T-helper 2 cell treated with Interferon-gamma antibody and Interleukin-4, amounts not matched to agents 5 μg/mL and 100 μg/mL, for 36 hours (primary cell): ENCODE measurements at regions not wholly inside any gene's neighbourhood (a gene's known extent, or its start where the extent isn't known, plus 50 kb on each side); places are given as distances from the start of the nearest gene placed in this dataset.

Source experiments
- DNase-seq: peaks from one replicate; pipeline ENCODE4 v3.0.0; 2021; ENCODE audit warnings: low spot score
- H3K27ac Mint-ChIP-seq: one replicate; pipeline ENCODE4 v1.8.0; 2021; ENCODE audit warnings: mild to moderate bottlenecking, mixed read lengths
- H3K27me3 Mint-ChIP-seq: one replicate; pipeline ENCODE4 v1.8.0; 2021; ENCODE audit warnings: low read depth, mixed read lengths
- H3K36me3 Mint-ChIP-seq: one replicate; pipeline ENCODE4 v1.8.0; 2021; ENCODE audit warnings: low read depth, mixed read lengths
- H3K4me1 Mint-ChIP-seq: one replicate; pipeline ENCODE4 v1.8.0; 2021; ENCODE audit warnings: low read depth, mixed read lengths
- H3K4me3 Mint-ChIP-seq: one replicate; pipeline ENCODE4 v1.8.0; 2022; ENCODE audit warnings: mild to moderate bottlenecking, moderate library complexity, mixed read lengths
- H3K9me3 Mint-ChIP-seq: one replicate; pipeline ENCODE4 v1.8.0; 2021; ENCODE audit warnings: mixed read lengths

DNA sequence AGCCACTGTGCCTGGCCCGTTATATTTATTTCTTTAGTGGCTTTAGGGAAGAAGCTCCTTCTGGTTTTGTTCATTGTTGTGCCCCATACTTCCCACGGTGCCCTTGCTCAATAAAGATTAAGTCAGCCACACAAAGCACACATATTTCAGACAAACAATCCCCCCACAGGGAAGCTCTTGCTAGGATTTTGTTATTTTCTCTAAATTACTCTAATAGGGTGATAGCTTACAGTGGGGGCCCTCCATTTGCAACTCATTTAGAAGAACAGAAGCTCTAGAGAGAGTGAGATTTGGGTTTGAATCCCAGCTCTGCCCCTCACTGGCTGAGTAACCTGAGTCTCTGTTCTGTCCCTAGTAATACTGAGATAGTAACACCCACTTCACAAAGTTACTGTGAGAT lies 499.9 kb downstream of the GRIN2A start:
- Mint-ChIP-seq H3K4me3 (no peak overlapping the region), H3K27ac (no peak overlapping the region), H3K27me3 (no peaks in the 10 kb centered on the region), H3K4me1 (no peaks in the 10 kb centered on the region), H3K9me3 (peaks cover 20% of the 10 kb centered on the region), H3K36me3 (no peaks in the 10 kb centered on the region)
- no peak for DNase-seq

DNA sequence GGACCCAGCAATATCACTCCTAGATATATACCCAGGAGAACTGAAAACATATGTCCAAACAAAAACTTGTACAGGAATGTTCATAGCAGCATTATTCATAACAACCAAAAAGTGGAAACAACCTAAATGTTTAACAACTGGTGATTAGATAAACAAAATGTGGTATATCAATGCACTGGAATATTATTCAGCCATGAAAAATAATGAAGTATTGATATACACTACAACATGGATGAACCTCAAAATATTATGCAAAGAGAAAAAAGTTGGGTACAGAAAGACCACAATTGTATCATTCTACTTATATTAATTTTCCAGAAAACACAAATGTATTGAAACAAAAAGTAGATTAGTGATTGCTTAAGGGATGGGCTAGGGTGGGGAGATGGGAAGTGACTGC lies 498.6 kb downstream of the GRIN2A start:
- no peaks in the 10 kb centered on the region for H3K27me3 Mint-ChIP-seq
- no peak overlapping the region for H3K27ac Mint-ChIP-seq
- H3K9me3 Mint-ChIP-seq = peaks cover 21% of the 10 kb centered on the region
- DNase-seq = no peak
- H3K4me3 Mint-ChIP-seq = no peak overlapping the region
- H3K36me3 Mint-ChIP-seq = no peaks in the 10 kb centered on the region
- H3K4me1 Mint-ChIP-seq = no peaks in the 10 kb centered on the region

DNA sequence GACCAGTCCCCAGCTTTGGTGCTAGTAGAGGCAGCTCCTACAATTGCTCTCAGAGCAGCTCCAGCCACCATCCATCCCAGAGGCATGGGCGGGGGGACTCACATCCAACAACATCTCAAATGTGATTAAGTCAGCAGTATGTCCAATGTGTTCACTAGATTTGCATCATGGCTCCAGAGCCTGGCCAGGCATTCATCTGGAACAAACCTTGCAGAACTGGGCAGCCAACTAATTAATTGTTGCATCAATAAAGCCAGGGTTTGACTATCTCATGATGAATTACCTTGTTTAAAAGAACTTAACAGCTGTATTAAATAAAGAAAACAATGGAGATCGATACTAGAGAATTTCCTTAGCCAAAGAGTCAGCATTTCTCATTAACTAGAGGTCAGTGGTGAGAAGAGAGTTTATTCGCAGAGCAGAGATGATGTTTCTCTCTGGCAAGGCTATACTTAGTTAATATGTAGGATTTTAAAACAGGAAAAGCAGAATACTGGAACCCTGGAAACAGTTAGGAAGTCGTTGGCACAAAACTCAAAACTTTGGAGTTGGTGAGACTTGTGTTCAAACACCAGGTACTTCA lies 494.4 kb downstream of the GRIN2A start:
- Mint-ChIP-seq H3K4me1 (no peaks in the 10 kb centered on the region), H3K4me3 (no peak overlapping the region), H3K27ac (no peak overlapping the region), H3K27me3 (no peaks in the 10 kb centered on the region), H3K36me3 (no peaks in the 10 kb centered on the region), H3K9me3 (peaks cover 14% of the 10 kb centered on the region)
- no peak for DNase-seq

DNA sequence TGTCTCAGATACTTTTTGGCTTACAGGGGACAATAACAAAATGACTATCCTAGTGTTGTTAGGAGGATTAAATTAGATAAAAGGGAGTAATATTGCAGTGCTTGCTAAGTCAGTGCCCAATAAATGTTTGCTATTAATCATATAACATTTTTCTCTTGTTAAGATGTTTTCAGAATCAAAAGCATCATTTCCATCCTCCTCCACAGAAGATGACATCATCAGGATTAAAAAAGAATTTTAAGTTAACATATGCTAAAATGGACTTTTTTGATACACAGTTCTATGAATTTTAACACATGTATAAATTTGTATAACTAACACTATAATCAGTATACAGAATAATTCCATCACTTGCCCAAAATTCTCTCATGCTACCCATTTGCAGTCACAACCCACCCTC lies 492.6 kb downstream of the GRIN2A start:
- H3K4me1 Mint-ChIP-seq = no peaks in the 10 kb centered on the region
- no peak for DNase-seq
- no peak overlapping the region for H3K27ac Mint-ChIP-seq
- no peaks in the 10 kb centered on the region for H3K36me3 Mint-ChIP-seq
- no peaks in the 10 kb centered on the region for H3K27me3 Mint-ChIP-seq
- H3K9me3 Mint-ChIP-seq = peaks cover 5% of the 10 kb centered on the region
- no peak overlapping the region for H3K4me3 Mint-ChIP-seq

DNA sequence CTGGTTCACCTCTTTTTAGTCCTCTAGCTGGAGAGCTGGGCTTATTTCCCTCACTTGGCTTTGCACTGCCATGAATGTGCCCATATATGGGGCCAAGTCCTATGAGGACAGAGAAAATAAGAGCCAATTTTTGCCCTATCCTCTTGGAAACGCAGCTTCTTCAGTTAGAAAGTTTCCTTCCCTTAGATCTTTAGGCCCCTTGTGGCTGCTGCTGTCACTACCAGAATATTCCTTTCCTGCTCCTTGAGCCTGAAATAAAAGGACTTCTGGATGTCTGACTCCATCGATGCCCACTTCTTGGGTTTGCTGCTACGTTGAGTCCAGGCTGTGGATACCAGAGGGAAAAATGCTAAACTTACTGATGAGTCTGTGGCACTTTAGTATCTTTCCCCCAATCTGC lies 487.1 kb downstream of the GRIN2A start:
- H3K9me3 Mint-ChIP-seq = no peaks in the 10 kb centered on the region
- H3K27me3 Mint-ChIP-seq = no peaks in the 10 kb centered on the region
- no peaks in the 10 kb centered on the region for H3K4me1 Mint-ChIP-seq
- no peak overlapping the region for H3K27ac Mint-ChIP-seq
- no peak overlapping the region for H3K4me3 Mint-ChIP-seq
- H3K36me3 Mint-ChIP-seq = no peaks in the 10 kb centered on the region
- no peak for DNase-seq
